Gastroesophageal sphincter (tissue), 4 donors: ENCODE measurements at regions not wholly inside any gene's neighbourhood (a gene's known extent, or its start where the extent isn't known, plus 50 kb on each side); places are given as distances from the start of the nearest gene placed in this dataset.

Experiments used
- ATAC-seq: fragments of 150-250 bp; one replicate; pipeline ENCODE4 v1.9.1; 2016; ENCODE audit warnings: mild to moderate bottlenecking, moderate library complexity
- H3K27ac ChIP-seq, 4 donors: fragments of 200-600 bp; sonication (generic) in 3 of 4; 1 replicate in 3 of 4; 2 replicates in 1 of 4; pipeline ENCODE4 v1.5.1; 2016 to 2019
- H3K27me3 ChIP-seq: fragments of 200-600 bp; sonication (generic); one replicate; pipeline ENCODE4 v1.5.1; 2019
- H3K36me3 ChIP-seq, 2 donors: fragments of 200-600 bp; sonication (generic); one replicate each; pipeline ENCODE4 v1.5.1; 2019; ENCODE audit warnings: control low read depth in 1 of 2
- H3K4me1 ChIP-seq, 3 donors: fragments of 200-600 bp; sonication (generic); 1 replicate in 2 of 3; 2 replicates in 1 of 3; pipeline ENCODE4 v1.5.1; 2016 to 2019; ENCODE audit warnings: control low read depth in 2 of 3
- H3K4me3 ChIP-seq, 2 donors: fragments of 200-600 bp; sonication (generic); one replicate each; pipeline ENCODE4 v1.5.1; 2019; ENCODE audit warnings: mild to moderate bottlenecking in 1 of 2, moderate library complexity in 1 of 2
- H3K9me3 ChIP-seq, 3 donors: fragments of 200-600 bp; sonication (generic); one replicate each; pipeline ENCODE4 v1.5.1; 2017 to 2019; ENCODE audit warnings: control low read depth in 2 of 3
- CTCF ChIP-seq, 4 experiments: fragments of 200-600 bp in 2 of 4; fragments of 450-650 bp in 2 of 4; sonication (generic) in 1 of 4; IDR thresholded peaks; one replicate each; pipeline ENCODE4 v1.5.1; 2017 to 2019; ENCODE audit warnings: antibody characterized with exemption in 4 of 4, mild to moderate bottlenecking in 2 of 4, moderate library complexity in 2 of 4
- EP300 ChIP-seq: sonication (generic); formaldehyde crosslinking; IDR thresholded peaks from one replicate; pipeline ENCODE4 v1.6.1; 2017; ENCODE audit warnings: antibody characterized with exemption, mild to moderate bottlenecking
- POLR2A ChIP-seq, 2 donors: fragments of 450-650 bp; IDR thresholded peaks; one replicate each; pipeline ENCODE4 v1.6.1; 2017; ENCODE audit warnings: antibody characterized with exemption in 2 of 2, mild to moderate bottlenecking in 2 of 2, moderate library complexity in 1 of 2
- POLR2AphosphoS5 ChIP-seq: sonication (generic); formaldehyde crosslinking; IDR thresholded peaks from one replicate; pipeline ENCODE4 v1.6.1; 2017; ENCODE audit warnings: antibody characterized with exemption
- WGBS, 2 donors: methylation state at CpG; one replicate each; pipeline ENCODE4 v1.1.5; 2018; ENCODE audit warnings: low coverage in 1 of 2; 5-methylcytosine and 5-hydroxymethylcytosine counted together

DNA sequence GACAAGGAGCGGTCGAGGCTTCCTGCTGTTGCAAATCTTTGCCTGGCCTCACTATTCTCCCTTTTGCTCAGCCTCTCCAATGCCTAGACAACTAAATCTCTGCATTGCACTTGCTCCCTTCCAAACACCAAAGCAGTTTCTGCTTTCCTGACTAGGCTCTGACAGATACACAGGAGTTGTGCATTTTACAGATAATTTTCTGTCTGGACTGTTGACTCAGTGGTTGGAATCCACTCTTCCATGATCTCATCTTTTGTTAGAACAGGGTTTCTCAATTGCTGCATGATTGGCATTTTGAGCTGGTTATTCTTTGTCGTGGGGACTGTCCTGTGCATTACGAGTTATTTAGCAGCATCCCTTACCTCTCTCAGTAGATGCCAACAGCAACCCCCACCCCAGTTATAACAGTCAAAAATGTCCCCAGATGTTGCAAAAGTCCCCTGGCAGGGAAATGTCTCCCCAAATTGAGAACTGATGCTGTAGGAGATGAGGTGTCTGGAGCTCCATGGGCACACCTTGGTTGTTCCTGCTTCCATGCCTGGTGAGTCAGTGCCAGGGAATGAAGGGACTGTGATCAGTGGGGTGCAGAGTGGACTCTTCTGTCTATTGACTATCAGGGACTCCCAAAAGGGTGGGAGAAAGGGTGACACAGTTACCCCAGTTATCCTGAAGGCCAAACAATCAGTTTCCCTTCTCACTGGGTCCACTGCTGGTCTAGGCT lies 557.4 kb upstream of the PSMD7 start:
- 89 to 98% methylated on average over 4 of the region's 4 CpGs for WGBS, 2 donors
- Histone ChIP-seq H3K27ac (no peak overlapping the region), H3K9me3 (peaks cover 0 to 7% (median 0%) of the 10 kb centered on the region in 3 donors), H3K36me3 (no peaks in the 10 kb centered on the region), H3K4me1 (no peaks in the 10 kb centered on the region), H3K4me3 (no peak overlapping the region), H3K27me3 (peaks cover 5% of the 10 kb centered on the region)
- ATAC-seq: no peak
- TF ChIP-seq CTCF (IDR thresholded peaks at IDR 0.05) (no peak), EP300 (no peak), POLR2AphosphoS5 (no peak), POLR2A (IDR thresholded peaks at IDR 0.05) (no peak)

DNA sequence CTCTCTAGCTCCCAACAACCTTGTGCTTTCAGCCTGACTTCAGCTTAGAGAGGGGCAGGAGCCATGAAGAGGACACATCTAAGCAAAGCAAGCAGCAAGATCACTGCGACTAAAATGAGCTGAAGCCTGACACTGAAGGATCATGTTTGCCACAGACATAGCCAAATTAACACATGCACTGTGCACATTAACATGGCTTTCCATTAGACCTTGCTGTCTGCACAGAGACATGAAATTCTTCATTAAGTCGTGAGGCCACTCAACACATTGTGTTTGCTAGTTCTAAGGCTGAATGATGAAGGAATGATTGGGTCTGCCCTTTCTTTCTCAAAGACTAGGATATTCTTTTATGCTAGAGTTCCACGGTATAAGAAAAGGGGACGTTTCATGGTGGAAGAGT lies 558.3 kb upstream of the PSMD7 start:
- ATAC-seq: no peak
- WGBS, 2 donors: 61 to 83% methylated on average over 3 to 4 of the region's 4 CpGs
- Histone ChIP-seq H3K27ac (no peak overlapping the region), H3K36me3 (no peaks in the 10 kb centered on the region), H3K4me3 (no peak overlapping the region), H3K27me3 (peaks cover 5% of the 10 kb centered on the region), H3K9me3 (peaks cover 0 to 12% (median 0%) of the 10 kb centered on the region in 3 donors), H3K4me1 (no peaks in the 10 kb centered on the region)
- TF ChIP-seq CTCF (IDR thresholded peaks at IDR 0.05) (no peak), EP300 (no peak), POLR2AphosphoS5 (no peak), POLR2A (IDR thresholded peaks at IDR 0.05) (no peak)

- H3K4me1 ChIP-seq: no peaks in the 10 kb centered on the region
- no peak for ATAC-seq
- TF ChIP-seq EP300: no peak
- TF ChIP-seq POLR2AphosphoS5: no peak
- TF ChIP-seq CTCF (IDR thresholded peaks at IDR 0.05): no peak
- no peak for TF ChIP-seq POLR2A (IDR thresholded peaks at IDR 0.05)
- WGBS, 2 donors: 50 to 70% methylated on average over 3 of the region's 3 CpGs
- H3K27ac ChIP-seq: no peak overlapping the region
- H3K4me3 ChIP-seq: no peak overlapping the region
- H3K27me3 ChIP-seq: peaks cover 5% of the 10 kb centered on the region
- peaks cover 0 to 12% (median 0%) of the 10 kb centered on the region in 3 donors for H3K9me3 ChIP-seq
- no peaks in the 10 kb centered on the region for H3K36me3 ChIP-seq
Observed at GRCh38 chr16:73737637-73738036, 559.0 kb upstream of the PSMD7 start.

- peaks cover 5% of the 10 kb centered on the region for H3K27me3 ChIP-seq
- H3K4me1 ChIP-seq: no peaks in the 10 kb centered on the region
- no peak overlapping the region for H3K27ac ChIP-seq
- H3K36me3 ChIP-seq: no peaks in the 10 kb centered on the region
- TF ChIP-seq POLR2A (IDR thresholded peaks at IDR 0.05) (no peak), POLR2AphosphoS5 (no peak), CTCF (IDR thresholded peaks at IDR 0.05) (no peak)
- 78% methylated on average over 1 of the region's 1 CpG; no CpG with 5 or more reads in 1 of the 2 donors for WGBS, 2 donors
- no peak for ATAC-seq
- H3K9me3 ChIP-seq: peaks cover 0 to 12% (median 0%) of the 10 kb centered on the region in 3 donors
- H3K4me3 ChIP-seq: no peak overlapping the region
Observed at GRCh38 chr16:73735954-73736353, 560.7 kb upstream of the PSMD7 start.

GRCh38 chr16:73735018-73735417 lies 561.6 kb upstream of the PSMD7 start:
- no peak for ATAC-seq
- Histone ChIP-seq H3K27me3 (no peaks in the 10 kb centered on the region), H3K4me3 (no peak overlapping the region), H3K36me3 (no peaks in the 10 kb centered on the region), H3K27ac (no peak overlapping the region), H3K9me3 (peaks cover 0 to 12% (median 0%) of the 10 kb centered on the region in 3 donors), H3K4me1 (no peaks in the 10 kb centered on the region)
- TF ChIP-seq CTCF (IDR thresholded peaks at IDR 0.05) (no peak), POLR2AphosphoS5 (no peak), EP300 (no peak), POLR2A (IDR thresholded peaks at IDR 0.05) (no peak)
- WGBS, 2 donors: 57 to 73% methylated on average over 3 of the region's 3 CpGs
